Fibroblast of lung (primary cell): ENCODE measurements at regions not wholly inside any gene's neighbourhood (a gene's known extent, or its start where the extent isn't known, plus 50 kb on each side); places are given as distances from the start of the nearest gene placed in this dataset.

Experiments
- CTCF ChIP-seq, 2 donors: IDR thresholded peaks in 1 of 2; conservative IDR thresholded peaks in 1 of 2; 1 replicate in 1 of 2; 2 replicates in 1 of 2; pipeline ENCODE4 v1.5.1; 2011 to 2012; ENCODE audit warnings: low read length in 2 of 2, control low read depth in 1 of 2, inconsistent platforms in 1 of 2, low read depth in 1 of 2, mild to moderate bottlenecking in 1 of 2
- EZH2 ChIP-seq: IDR thresholded peaks from 2 replicates; pipeline ENCODE4 v1.5.1; 2012; ENCODE audit warnings: low read length, control low read depth, mild to moderate bottlenecking; ENCODE audit errors: missing control alignments

- TF ChIP-seq CTCF (conservative IDR thresholded peaks at IDR 0.05 in 1 of 2, IDR thresholded peaks at IDR 0.05 in 1 of 2; ENCODE audit: low read depth in 1 of 2, low read length in 2 of 2) = no peak
- TF ChIP-seq EZH2 = no peak
Observed at GRCh38 chr21:27814226-27814625, 847.3 kb upstream of the ADAMTS5 start.
